Lung (tissue), 11 donors: ENCODE measurements at regions not wholly inside any gene's neighbourhood (a gene's known extent, or its start where the extent isn't known, plus 50 kb on each side); places are given as distances from the start of the nearest gene placed in this dataset.

Experiments
- ATAC-seq: fragments of 200-7000 bp; cut with Tn5 transposase; one replicate; pipeline ENCODE4 v1.9.1; 2020; ENCODE audit warnings: moderate number of reproducible peaks; ENCODE audit not compliant: insufficient read depth, low FRiP score
- DNase-seq, 3 donors: peaks; one replicate each; pipeline ENCODE4 v3.0.0-alpha.2; 2013 to 2017
- H3K27ac ChIP-seq, 2 donors: one replicate each; pipeline ENCODE4 v1.5.1; 2013; ENCODE audit warnings: mild to moderate bottlenecking in 2 of 2, moderate library complexity in 2 of 2, control low read depth in 1 of 2, inconsistent platforms in 1 of 2, low read depth in 1 of 2, low read length in 1 of 2
- H3K27me3 ChIP-seq, 3 donors: one replicate each; pipeline ENCODE4 v1.5.1; 2013; ENCODE audit warnings: low read length in 2 of 3; ENCODE audit not compliant: control insufficient read depth in 3 of 3, insufficient read depth in 3 of 3
- H3K36me3 ChIP-seq, 4 donors: one replicate each; pipeline ENCODE4 v1.5.1; 2013; ENCODE audit warnings: low read length in 4 of 4, mild to moderate bottlenecking in 1 of 4, moderate library complexity in 1 of 4; ENCODE audit not compliant: control insufficient read depth in 4 of 4, insufficient read depth in 4 of 4
- H3K4me1 ChIP-seq, 5 donors: one replicate each; pipeline ENCODE4 v1.5.1; 2013; ENCODE audit warnings: low read length in 5 of 5, mild to moderate bottlenecking in 2 of 5, moderate library complexity in 1 of 5; ENCODE audit not compliant: control insufficient read depth in 5 of 5, insufficient read depth in 5 of 5
- H3K4me3 ChIP-seq: one replicate; pipeline ENCODE4 v1.5.1; 2013; ENCODE audit warnings: mild to moderate bottlenecking, control low read depth, moderate library complexity
- H3K9ac ChIP-seq, 2 donors: one replicate each; pipeline ENCODE4 v1.5.1; 2013; ENCODE audit warnings: low read length in 2 of 2, control low read depth in 1 of 2; ENCODE audit not compliant: insufficient read depth in 1 of 2
- H3K9me3 ChIP-seq, 4 donors: one replicate each; pipeline ENCODE4 v1.5.1; 2013; ENCODE audit warnings: low read length in 3 of 4, mild to moderate bottlenecking in 1 of 4, moderate library complexity in 1 of 4; ENCODE audit not compliant: control insufficient read depth in 4 of 4, insufficient read depth in 3 of 4
- WGBS, 2 donors: extraction: QIAGEN DNeasy Blood & Tissue Kit; methylation state at CpG; one replicate each; pipeline ENCODE4 v1.1.7; 2013; 5-methylcytosine and 5-hydroxymethylcytosine counted together
- TF ChIP-seq, protein P1 (sequence below): IDR thresholded peaks from 2 replicates; pipeline ENCODE4 v1.5.1; 2012; ENCODE audit warnings: mild to moderate bottlenecking; ENCODE audit errors: control extremely low read depth, extremely low read depth
- donor health status: control.
- donor health status: control.
- donor health status: Bipolar disorder and iron deficiency.
- donor health status: healthy.
- donor health status: DM: yes; HTN: yes; CAD: no.

DNA sequence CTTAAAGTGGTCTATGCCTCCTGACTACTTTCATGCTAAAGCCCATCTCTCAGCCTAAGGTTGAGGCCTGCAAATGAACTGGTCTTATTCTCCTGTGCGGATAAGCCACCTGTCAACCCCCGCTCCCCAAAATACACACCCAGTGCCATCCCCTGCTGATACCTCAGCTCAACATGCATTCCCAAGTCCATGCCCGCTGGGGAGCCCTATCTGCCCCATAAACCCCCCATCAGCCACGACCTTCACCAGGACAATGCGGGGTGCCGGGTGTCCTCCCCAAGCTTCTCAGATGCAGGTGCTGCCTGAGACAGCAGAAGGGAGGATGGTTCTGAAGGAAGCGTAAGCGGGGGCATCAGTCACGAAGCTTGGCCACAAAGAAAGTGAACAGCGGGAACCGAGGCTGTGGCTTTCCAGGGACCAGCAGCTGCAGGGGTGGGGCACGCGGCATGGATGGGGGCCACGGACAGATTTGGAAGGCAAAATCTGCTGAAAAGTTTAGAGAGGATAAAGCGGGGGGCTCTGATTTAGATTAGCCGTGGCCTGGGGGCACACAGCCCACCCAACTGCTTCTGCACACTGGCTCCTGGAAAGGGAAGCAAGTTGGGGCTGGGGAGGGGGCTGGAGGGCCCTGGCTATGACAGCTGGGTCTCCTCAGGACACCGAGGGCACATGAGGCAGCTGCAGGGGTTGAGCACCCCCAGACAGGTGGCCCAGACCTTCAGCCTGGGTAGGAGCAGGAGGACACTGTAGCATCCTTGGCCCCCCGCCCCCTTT lies 1391.9 kb downstream of the TBC1D22A start:
- H3K27ac ChIP-seq, result no peak overlapping the region
- no peak for DNase-seq
- 89 to 91% methylated on average over 18 of the region's 18 CpGs for WGBS, 2 donors

DNA sequence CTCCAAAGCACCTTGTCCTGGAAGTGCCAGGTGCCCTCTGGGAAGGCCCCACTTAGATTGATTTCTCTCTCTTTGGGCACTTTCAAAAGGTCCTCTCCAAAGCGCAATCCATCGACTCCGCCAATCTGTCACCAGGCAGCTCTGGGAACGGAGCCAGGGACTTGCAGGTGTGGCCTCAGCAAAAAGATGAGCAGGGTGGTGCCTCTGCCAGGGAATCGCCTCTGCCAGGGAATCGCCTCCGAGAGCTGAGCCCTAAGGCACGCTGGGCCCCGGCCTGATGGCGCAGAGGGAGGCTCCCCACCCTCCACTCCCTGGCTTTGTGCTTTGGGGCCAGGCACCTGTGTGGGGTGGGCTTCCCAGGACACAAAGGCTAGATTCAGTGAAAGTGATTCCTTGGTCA lies 1391.3 kb downstream of the TBC1D22A start:
- ATAC-seq, result no peak
- H3K27me3 ChIP-seq, result no peaks in the 10 kb centered on the region

More for the DNA sequence above, 1391.9 kb downstream of the TBC1D22A start:
- Histone ChIP-seq H3K4me3 (no peak overlapping the region), H3K36me3 (no peaks in the 10 kb centered on the region), H3K27me3 (no peaks in the 10 kb centered on the region), H3K9ac (no peak overlapping the region), H3K4me1 (no peaks in the 10 kb centered on the region), H3K9me3 (no peaks in the 10 kb centered on the region)
- no peak for ATAC-seq
- TF ChIP-seq, protein P1, sequence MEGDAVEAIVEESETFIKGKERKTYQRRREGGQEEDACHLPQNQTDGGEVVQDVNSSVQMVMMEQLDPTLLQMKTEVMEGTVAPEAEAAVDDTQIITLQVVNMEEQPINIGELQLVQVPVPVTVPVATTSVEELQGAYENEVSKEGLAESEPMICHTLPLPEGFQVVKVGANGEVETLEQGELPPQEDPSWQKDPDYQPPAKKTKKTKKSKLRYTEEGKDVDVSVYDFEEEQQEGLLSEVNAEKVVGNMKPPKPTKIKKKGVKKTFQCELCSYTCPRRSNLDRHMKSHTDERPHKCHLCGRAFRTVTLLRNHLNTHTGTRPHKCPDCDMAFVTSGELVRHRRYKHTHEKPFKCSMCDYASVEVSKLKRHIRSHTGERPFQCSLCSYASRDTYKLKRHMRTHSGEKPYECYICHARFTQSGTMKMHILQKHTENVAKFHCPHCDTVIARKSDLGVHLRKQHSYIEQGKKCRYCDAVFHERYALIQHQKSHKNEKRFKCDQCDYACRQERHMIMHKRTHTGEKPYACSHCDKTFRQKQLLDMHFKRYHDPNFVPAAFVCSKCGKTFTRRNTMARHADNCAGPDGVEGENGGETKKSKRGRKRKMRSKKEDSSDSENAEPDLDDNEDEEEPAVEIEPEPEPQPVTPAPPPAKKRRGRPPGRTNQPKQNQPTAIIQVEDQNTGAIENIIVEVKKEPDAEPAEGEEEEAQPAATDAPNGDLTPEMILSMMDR, result no peak

DNA sequence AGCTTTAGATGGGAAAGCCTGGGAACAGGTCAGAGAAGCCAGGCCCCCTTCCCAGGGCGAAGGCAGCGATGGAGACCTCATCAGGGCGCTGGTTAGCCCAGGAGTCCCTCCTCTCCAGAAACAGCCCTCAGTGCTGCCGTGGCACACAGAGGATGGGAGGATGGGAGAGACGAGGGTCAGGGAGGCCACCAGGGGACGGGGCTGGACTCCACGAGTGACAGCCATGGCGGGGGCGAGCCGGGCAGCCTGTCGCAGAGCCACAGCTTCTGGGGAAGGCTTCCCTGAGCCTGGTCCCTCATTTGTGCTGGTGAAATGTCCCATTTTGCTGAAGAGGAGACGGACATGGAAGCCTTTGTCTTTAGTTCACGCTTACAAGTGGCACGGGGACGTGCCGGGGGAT lies 1390.5 kb downstream of the TBC1D22A start:
- Histone ChIP-seq H3K27ac (no peak overlapping the region), H3K9me3 (peaks cover 0 to 2% (median 0%) of the 10 kb centered on the region in 4 donors), H3K9ac (no peak overlapping the region), H3K4me1 (no peaks in the 10 kb centered on the region), H3K4me3 (no peak overlapping the region), H3K27me3 (no peaks in the 10 kb centered on the region), H3K36me3 (no peaks in the 10 kb centered on the region)
- DNase-seq, result no peak
- no peak for ATAC-seq
- 73 to 89% methylated on average over 16 of the region's 16 CpGs for WGBS, 2 donors
- TF ChIP-seq, protein P1, result no peak

More for the DNA sequence above, 1391.3 kb downstream of the TBC1D22A start:
- no peak for DNase-seq
- Histone ChIP-seq H3K4me1 (no peaks in the 10 kb centered on the region), H3K36me3 (no peaks in the 10 kb centered on the region), H3K4me3 (no peak overlapping the region), H3K9me3 (no peaks in the 10 kb centered on the region), H3K27ac (no peak overlapping the region), H3K9ac (no peak overlapping the region)
- TF ChIP-seq, protein P1, result no peak
- WGBS, 2 donors, result 87 to 89% methylated on average over 10 of the region's 10 CpGs
